Activated CD8-positive, alpha-beta memory T cell treated with anti-CD3 and anti-CD28 coated beads for 4 hours (primary cell): ENCODE measurements at regions not wholly inside any gene's neighbourhood (a gene's known extent, or its start where the extent isn't known, plus 50 kb on each side); places are given as distances from the start of the nearest gene placed in this dataset.
"Not testable (repeated sequence)": the region's sequence is repeated elsewhere in the genome, so short reads cannot be mapped to it uniquely, and the experiment has no call there.

Experiments
- DNase-seq, 2 donors: peaks; one replicate each; pipeline ENCODE4 v3.0.0-alpha.2; 2020; ENCODE audit warnings: low read depth in 2 of 2

- no peak for DNase-seq
These were observed 116.2 kb upstream of the ATP2B1 start for GRCh38 chr12:89824822-89825221.

DNA sequence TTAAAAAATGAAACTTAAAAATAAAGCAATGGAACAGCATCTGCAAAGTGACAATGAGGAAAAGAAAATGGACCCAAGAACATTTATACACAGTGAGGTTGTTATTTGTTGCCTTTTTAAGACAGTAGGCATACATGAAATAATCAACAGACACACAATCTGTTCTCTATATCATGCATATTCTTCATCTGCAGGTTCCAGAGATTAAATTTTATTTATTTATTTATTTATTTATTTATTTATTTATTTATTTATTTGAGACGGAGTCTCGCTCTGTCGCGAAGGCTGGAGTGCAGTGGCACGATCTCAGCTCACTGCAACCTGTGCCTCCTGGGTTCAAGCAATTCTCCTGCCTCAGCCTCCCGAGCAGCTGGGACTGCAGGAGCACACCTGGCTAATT, 114.4 kb upstream of the ATP2B1 start:
- not testable (repeated sequence) for DNase-seq

DNA sequence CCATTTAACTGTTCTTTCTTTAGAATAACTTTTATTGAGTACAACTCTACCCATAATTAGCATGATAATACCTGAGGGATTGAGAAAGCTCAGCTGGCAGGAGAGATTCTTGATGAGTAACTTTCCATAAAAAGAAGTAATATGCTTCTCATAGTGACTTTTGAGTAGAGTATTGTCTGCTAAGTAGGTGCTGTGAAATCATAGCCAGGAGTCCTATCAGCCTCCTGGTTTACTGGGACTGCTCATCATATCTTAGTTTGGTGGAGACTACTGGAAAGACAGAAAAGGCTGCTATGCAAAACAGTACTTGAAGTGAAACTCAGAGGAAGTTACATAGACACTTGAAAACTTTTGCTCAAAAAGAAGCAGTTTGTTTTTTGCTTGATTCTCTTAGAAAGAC, 113.3 kb upstream of the ATP2B1 start:
- no peak for DNase-seq

- DNase-seq = no peak
These were observed 109.0 kb upstream of the ATP2B1 start for GRCh38 chr12:89817501-89818226.

DNA sequence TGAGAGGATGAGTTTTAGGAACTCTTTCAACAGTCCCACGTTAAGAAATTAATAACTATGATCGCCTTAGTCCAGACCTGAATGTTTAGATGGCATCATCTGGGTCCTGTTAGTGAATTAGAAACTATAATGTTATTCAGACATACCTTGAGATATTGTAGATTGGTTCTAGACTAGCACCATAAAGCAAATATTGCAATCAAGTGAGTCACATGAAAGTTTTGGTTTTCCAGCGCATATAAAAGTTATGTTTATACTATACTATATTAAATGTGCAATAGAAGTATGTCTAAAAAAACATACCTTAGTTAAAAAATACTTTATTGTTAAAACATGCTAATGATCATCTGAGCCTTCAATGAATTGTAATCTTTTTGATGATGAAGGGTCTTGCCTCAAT, 106.6 kb upstream of the ATP2B1 start:
- DNase-seq = no peak

- no peak for DNase-seq
These were observed 94.8 kb upstream of the ATP2B1 start for GRCh38 chr12:89803412-89803811.

DNA sequence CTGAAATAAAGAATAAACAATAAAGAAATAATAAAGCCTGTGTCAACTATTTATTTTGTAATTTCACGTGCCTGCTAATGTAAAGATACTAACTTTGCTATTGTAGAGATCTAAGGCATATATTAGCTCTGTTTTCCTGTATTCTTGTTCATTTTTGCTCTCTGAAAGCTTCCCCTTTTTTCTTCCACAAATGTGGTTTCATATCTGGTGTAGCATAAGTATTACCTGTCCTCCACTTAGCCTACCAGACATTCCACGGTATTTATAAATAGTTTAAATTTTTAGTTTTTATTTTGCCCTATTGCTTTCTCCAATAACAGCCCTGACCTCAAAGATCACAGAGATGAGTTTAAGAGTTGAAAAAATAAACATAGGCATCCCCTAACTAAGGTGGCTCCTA, 92.6 kb upstream of the ATP2B1 start:
- DNase-seq = no peak

GRCh38 chr12:89800435-89800834, 91.8 kb upstream of the ATP2B1 start:
- no peak for DNase-seq

DNA sequence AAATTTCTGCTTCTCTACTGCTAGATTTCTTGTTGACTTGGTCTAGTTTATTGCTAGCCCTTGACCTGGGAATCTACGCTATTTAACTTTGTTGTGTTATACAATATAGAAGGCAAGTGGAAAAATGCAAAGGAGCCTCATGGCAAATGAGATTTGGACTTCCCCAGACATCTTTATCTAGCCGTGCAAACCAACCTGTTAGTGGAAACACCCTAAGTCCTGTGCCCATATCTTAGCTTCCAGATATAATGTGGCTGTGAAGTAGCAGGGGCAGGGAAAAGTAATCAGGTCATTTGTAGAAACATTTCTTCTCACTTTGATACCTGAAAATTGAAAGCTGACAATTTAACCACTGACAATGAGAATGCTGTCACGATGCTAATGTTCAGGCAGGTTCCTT, 90.7 kb upstream of the ATP2B1 start:
- DNase-seq = no peak

DNA sequence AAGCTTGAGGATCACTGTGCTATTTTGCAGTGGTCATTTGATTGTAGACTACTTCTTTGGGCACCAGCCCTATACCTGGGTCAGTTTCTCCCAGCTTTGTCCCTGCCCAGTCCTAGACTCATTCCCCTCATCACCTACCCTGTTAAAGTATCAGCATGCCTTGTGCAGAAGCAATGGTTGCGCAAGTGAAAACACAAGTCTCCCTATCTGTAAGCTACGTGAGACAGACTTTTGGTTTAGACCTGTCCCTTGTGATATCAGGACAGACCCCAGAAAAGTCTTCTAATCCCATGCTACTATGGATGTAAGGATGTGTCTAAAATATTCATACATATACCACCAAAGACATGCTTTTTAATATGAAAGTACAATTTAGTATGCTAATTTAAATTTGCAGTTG, 88.8 kb upstream of the ATP2B1 start:
- no peak for DNase-seq

DNA sequence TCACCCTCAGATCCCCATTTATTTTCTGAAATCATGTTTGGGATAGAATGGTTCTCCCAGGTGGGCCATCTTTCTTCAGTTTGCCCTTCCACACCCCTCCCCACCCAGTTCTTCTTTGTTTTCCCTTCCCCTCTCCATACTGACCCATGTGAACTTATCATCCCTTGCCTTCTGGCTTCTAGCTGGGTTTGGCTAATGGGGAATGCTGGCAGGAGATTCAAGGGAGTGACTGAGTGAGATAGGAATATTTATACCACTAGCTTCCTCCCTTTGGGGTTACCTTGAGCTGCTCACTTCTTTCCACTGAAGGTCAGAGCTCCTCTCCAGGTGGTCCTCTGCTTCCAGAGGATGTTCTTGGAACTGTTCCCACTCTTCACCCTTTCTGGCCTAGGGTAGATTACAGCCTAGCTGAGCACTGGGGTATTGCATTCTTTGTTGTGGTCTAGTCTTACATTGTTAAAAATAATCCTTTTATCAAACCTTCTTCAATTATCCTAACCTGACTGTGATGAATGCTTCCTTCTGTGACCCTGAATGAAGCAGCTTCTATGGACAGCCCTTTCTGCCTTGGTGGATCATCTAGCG, 88.3 kb upstream of the ATP2B1 start:
- no peak for DNase-seq

GRCh38 chr12:89793946-89794345, 85.3 kb upstream of the ATP2B1 start:
- DNase-seq = no peak

DNA sequence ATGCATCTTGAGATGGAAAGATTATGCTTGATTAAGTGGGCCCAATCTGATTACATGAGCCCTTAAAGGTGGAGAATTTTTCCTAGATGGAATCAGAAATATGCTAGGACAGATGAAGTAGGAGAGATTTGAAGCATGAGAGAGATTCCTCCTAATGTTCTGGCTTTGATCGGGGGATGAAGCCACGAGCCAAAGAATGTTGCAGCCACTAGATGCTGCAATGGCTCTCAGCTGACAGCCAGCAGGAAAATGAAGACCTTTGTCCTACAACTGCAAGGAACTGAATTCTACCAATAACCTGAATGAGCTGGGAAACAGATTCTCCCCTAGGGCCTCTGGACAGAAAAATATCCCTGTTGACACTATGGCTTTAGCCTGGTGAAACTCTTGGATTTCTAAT, 82.6 kb upstream of the ATP2B1 start:
- DNase-seq = no peak

DNA sequence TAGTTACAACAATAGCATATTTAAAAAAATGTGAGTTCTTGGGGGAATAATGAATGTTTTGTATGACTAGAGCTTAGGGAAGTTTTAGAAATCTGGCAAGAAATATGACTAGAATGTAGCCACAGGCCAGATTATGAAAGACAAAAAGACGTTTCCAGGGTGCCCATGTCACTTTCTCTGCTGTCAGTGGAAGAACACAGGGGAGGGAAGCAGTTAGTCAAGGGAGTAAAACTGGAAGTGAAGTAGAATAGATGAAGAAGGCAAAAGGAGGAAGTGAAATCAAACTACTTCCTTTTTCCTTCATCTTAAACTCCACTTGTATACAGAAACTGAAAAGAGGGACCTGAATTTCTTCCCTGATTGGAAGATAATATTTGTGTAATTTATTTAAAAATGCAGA, 81.2 kb upstream of the ATP2B1 start:
- DNase-seq = no peak

DNA sequence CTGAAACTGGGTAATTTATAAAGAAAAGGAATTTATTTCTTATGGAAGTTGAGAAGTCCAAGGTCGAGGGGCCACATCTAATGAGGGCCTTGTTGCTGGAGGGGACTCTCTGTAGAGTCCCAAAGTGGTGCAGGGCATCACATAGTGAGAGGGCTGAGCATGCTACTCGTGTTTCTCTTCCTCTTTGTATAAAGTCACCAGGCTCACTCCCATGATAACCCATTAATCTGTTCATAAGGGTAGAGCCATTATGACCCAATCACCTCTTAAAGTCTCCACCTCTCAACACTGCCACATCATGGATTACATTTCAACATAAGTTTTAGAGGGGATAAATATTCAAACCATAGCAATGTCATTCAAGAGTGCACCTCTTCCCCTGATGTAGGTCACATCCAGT, 79.1 kb upstream of the ATP2B1 start:
- DNase-seq = no peak

GRCh38 chr12:89786177-89786810, 77.7 kb upstream of the ATP2B1 start:
- DNase-seq = no peak

DNA sequence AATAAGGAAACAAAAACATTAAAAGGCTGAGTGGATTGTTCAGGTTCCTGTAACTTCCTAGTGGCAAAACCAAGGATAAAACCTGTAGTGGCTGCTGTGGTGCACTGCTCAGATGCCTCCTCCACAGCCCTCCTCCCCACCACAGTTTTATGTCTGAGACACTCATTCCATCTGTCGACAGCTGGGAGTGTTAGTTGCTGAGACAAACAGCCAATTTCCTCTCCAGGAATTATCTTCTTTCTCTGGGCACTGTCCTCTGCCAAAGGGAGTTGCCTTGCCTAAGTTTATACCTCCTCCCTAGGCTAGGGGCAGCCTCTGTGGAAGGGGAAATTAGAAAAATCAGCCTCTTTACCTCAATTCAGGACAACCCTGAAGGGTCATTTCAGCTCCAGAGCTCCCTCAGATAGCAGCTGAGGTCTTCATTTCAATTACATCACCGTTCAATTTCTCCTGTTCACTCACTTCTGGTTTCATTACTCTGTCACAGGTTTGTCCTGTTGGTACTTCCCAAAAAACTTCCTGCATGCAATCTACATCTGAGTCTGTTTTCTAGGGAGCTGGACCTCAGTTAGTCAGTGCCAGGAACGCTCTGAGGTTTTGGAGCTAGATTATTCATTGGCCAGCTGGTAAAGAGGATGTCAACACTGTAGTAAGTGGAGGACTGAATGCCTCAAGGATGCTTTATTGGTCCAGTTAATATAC, 74.9 kb upstream of the ATP2B1 start:
- DNase-seq = no peak

DNA sequence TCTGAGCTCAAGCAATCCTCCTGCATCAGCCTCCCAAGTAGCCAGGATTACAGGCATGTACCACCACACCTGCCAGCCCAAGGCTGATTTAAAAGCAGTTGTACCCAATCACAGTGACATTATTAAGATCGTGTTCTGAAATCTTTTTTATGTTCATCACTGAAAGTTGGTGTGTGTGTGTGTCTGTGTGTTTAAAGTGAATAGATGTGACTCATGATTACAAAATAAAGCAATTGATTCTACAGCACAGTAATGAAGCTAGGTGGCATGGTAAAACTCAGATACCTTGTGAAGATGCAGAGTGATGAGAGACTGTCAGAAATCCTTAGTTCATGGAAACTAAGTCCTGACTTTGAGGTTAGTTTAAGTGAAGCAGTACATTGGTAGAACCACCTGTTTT, 74.2 kb upstream of the ATP2B1 start:
- no peak for DNase-seq

DNA sequence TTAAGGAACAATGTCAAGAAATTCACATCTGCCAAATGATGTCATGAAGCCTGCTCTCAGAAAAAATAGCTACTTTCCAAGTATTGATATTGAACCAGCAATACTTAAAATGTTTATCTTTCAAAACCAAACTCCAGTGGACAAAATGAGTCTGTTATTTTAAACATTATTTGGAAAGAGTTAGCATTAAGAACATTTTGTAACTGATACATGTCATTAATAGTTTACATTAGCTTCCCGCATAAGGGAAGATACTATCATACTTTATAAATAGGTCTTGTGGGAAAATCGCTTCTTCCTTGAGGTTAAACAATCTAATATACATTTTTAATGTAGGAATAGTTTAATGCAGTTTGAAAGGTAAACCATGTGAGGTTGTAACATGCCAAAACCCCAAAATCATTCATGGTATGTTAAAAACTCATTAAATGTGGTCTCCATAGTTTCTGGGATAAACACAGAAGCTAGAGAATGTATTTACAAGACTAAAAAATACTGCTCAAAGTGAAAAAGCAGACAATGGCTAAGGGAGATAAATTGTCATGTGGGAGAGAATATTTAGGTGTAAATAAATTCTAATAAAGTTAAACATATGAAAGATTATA, 73.4 kb upstream of the ATP2B1 start:
- DNase-seq = no peak

DNA sequence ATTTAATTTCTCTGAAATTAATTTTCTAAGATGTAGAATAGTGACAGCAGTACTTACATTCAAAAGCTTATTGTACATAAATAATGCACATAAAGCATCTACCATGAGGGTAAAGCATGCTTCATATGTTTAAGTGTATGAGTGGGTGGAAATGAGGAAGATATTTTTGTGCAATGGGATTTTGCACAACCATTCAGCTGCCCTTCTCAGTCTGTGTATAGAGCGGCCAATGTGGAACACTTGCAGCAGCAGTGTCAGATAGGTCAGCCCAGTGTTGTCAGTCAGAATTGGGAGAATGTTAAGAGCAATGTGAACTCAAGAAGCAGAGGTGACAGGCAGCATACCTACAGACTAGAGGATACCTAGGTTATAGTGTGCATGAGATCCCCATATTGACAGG, 72.5 kb upstream of the ATP2B1 start:
- no peak for DNase-seq

- no peak for DNase-seq
These were observed 70.5 kb upstream of the ATP2B1 start for GRCh38 chr12:89779090-89779489.

DNA sequence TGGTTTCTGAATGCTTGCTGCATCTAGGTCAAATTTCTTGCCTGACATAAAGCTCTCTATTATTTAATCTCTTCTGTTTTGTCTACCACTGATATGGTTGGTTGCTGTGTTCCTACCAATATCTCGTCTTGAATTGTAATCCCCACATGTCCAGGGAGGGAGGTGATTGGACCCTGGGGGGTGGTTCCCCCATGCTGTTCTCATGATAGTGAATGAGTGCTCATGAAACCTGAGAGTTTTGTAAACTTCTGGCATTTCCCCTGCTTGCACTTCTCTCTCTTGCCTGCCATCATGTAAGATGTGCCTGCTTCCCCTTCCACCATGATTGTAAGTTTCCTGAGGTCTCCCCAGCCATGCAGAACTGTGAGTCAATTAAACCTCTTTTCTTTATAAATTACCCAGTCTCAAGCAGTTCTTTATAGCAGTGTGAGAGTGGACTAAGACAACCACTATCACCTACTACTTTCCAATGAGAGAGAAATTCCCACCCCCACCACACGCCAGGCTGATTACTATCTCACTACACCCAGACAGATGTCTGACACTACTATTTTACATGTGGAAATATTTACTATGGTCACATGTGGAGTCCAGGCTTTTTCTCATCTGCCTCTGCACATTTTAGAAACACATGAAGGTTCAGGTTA, 69.2 kb upstream of the ATP2B1 start:
- no peak for DNase-seq
